ENCODE measurements at regions not wholly inside any gene's neighbourhood (a gene's known extent, or its start where the extent isn't known, plus 50 kb on each side); places are given as distances from the start of the nearest gene placed in this dataset.
A peak's percentile ranks its signal among the peaks of the same experiment; 100 is the strongest.
"Not testable (repeated sequence)": the region's sequence is repeated elsewhere in the genome, so short reads cannot be mapped to it uniquely, and the experiment has no call there.

DNA sequence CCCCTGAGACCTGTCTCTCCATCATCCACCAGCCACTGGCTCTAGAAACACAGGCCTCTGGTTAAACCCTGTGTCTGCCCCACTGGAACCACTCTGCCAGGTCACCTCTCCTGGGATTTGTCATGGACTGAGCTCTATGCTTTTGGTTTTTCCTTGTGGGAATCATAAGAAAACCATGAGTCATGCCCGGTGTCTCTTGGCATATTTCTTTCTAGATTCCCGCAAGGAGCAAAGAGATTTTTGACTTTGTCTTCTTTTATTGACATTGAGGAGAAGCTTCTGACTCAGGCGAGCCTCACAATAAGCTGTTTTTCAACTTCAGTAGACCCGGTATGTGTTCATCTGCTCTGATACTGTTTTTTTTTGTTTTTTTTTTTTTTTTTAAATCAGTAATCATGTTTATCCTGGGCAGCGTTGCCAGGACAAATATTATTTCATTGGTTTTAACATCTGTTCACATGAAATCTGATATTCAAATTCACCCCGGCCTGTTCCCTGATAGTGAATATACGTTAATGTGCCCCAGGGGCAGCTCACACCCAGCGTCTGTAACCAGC is 207.1 kb downstream of the ACKR3 start:
- no peak for DNase-seq (ENCODE audit: low spot score)
- in situ Hi-C loops (cut with HindIII; ENCODE audit: low sequenced_read_pairs): no loop called here

DNA sequence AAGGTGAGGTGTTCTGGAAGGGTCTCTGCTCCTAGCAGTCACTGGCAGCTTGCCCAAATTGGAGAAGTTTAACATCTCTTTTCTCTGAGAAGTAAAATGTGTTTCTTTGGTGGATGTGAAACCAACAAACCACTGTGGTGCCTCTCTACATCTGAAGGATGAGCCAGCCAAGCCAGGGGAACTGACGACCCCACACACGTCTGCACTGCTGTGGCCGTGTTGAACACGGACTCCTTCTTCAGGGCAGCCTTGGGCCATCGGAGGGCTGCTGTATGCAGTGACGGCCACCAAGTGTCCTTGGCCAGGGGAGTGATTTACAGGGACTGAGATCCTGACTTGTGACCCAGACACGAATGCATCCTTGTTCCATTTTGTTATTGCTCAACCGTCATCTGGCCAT is 207.8 kb downstream of the ACKR3 start:
- no peak for DNase-seq (ENCODE audit: low spot score)
- in situ Hi-C loops (cut with HindIII; ENCODE audit: low sequenced_read_pairs): no loop called here

DNA sequence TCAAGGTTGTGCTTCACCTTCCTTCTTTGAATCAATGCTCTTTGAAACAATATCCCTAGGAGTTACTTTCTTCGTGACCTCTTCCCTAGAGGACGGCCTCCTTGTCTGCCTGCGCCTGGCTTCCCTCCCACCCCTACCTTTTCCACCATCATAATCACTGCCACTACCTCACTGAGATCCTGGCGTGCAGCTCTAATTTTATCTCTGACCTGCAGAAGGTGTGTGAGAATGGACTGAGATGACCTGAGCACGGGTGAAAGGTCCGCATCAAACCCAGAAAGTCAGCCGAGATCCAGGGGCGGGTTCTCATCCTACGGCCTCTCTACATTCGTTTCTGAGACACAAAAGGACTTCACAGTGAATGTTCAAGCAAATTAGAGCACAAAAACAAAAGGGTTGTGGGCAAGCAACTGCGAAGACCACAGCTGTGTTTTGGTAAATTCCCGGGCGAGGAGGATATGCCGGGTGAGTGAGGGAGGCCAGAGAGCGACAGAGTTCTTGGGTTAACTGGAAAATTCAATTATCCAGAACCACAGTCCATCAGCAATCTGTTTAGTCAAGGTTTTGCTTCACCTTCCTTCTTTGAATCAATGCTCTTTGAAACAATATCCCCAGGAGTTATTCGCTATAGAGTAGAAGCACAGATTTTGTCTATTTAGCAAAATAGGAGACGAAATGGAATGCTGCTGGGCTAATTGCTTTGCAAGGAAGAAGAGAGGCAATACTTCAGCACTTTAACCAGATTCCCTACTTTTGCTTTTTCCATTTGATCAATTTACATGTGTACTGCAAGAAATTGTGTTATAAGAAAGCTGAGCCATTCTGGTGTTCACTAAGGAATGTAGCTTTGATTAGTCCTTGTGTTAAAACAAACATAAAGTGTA is 212.6 kb downstream of the ACKR3 start:
- in situ Hi-C loops (cut with HindIII; ENCODE audit: low sequenced_read_pairs): no loop called here

DNA sequence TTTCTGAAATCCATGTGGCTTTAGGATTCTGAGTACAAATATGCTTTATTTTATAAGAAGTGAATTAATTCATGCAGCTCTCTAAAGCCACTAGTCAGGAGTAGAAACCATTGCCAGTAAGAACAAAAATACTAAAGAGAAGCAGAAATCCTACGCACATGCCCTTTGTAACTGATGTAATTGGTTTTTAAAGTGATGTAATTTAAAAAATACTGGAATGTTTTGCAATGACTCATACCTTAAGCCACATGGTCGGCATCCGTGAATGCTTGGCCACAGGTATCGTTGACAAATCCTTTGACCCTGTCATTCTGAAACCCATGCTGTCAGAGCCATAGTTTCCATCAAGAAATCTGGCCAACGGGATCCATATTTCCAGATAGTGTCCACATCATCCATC is 213.3 kb downstream of the ACKR3 start:
- in situ Hi-C loops (cut with HindIII; ENCODE audit: low sequenced_read_pairs): no loop called here
- no peak for DNase-seq (ENCODE audit: low spot score)

More for the DNA sequence above, 212.6 kb downstream of the ACKR3 start:
- no peak for DNase-seq (ENCODE audit: low spot score)

DNA sequence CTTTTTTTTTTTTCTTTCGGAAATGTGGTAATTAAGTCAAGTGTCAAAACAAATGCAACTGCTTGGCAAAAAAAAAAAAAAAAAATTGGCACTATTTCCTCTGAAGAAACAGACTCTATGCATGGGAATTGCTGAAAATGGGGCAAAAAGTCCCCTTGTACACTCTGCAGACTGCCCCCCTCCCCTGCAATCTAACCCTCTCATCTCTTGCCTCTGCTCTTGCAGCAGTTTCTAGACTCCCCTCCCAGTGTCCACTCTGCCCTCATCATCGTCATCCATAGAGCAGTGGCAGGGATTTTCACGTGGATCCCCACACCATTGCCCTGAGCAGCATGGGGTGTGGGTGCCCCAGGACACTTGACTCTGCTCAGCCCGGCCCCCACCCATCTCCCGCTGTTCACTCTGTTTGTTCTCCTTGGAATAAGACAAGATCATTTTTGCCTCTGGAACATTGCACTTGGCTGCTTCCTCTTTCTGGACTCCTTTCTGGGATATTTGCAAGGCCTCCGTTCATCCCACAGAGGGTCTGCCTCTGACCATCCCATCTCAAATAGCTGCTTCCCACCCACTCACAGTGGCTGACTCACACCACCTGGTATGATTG is 213.9 kb downstream of the ACKR3 start:
- DNase-seq (ENCODE audit: low spot score): no peak
- in situ Hi-C loops (cut with HindIII; ENCODE audit: low sequenced_read_pairs): no loop called here

DNA sequence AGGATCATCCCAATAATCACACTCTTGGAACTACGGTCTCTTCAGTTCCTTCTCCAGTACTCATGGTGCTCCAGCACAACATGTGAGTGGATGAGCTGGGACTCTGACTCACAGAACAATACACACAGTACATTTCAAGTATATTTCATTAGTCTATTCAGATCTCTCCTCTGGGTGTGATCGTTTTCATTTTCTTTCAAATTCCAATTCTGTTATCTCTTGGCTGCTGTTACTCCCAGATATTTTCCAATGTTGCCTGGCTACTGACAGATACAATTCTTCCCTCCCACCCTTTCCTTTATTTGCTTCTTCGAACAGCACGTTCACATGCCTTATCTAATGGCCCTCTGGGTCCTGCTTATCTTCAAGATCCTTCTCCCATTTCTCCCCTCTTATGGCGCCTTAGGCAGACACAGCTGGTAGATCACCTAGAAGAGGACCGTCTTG is 216.0 kb downstream of the ACKR3 start:
- in situ Hi-C loops (cut with HindIII; ENCODE audit: low sequenced_read_pairs): no loop called here
- no peak for DNase-seq (ENCODE audit: low spot score)

DNA sequence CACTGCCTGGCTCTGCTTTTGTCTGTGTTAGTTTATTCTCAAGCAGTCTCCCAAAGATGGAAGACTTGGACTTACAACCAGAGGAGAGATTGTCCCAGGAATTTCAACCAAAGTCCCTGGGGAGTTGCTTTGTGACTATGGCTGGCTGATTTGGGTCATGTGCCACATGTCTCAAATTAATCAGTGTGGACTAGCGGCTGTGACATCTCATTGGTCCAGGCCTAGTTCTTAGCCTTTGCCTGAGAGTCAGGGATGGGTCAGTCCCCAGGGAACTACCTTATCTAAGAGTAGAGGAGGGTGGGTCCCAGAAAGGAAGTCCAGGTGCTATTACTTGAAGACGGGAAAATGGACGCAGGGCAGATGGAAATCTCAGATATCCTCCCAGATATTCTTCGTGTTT is 217.1 kb downstream of the ACKR3 start:
- in situ Hi-C loops (cut with HindIII; ENCODE audit: low sequenced_read_pairs): no loop called here
- DNase-seq (ENCODE audit: low spot score): no peak

DNA sequence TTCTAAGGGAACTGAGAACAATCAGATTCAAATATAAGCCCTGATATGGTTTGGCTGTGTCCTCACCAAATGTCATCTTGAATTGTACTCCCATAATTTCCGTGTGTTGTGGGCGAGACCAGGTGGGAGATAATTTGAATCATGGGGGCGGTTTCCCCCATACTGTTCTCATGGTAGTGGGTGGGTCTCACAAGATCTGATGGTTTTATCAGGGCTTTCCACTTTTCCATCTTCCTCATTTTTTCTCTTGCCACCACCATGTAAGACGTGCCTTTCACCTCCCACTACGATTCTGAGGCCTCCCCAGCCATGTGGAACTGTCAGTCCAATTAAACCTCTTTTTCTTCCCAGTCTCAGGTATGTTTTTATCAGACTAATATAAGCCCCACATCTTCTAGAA is 217.8 kb downstream of the ACKR3 start:
- in situ Hi-C loops (cut with HindIII; ENCODE audit: low sequenced_read_pairs): not testable (repeated sequence)

DNA sequence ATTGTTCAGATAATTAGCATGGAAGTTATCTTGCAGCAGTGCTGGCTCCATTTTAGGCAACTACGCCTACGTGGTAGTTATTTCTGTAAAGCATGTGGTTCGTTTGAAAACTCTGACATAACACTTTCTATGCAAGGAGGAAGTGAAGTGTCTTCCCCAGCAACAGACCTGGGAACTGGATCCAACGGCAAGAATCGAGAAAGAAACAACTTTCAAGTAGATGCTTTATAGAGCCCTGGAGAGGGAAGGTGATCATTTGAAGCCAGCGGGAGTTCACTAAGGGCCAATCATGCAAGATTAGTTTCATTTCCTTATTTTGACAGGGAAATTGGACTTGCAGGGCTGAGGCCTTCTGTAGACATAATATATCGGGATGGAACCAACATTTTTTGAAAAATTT is 218.3 kb downstream of the ACKR3 start:
- no peak for DNase-seq (ENCODE audit: low spot score)
- in situ Hi-C loops (cut with HindIII; ENCODE audit: low sequenced_read_pairs): no loop called here

More for the DNA sequence above, 217.8 kb downstream of the ACKR3 start:
- DNase-seq (ENCODE audit: low spot score): not testable (repeated sequence)

DNA sequence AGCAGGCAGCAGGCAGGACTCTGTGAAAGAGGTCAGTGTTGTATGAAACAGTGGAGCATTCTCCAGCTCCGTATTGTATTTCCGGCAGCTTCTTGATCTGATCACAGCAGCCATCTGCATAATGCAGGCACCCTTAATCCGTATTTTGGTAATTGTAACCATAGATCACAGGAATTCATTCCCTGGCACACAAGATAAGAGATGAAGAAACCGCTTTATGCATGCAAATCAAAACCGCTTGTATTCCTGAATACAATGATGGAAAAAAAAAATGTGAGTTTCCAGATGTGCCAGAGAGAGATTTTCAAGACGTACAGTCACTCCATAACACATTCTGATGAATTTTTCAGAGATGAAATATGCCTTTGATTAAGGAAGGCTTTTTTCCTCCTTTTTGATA is 221.3 kb downstream of the ACKR3 start:
- DNase-seq (ENCODE audit: low spot score): no peak
- in situ Hi-C loops (cut with HindIII; ENCODE audit: low sequenced_read_pairs): no loop called here

DNA sequence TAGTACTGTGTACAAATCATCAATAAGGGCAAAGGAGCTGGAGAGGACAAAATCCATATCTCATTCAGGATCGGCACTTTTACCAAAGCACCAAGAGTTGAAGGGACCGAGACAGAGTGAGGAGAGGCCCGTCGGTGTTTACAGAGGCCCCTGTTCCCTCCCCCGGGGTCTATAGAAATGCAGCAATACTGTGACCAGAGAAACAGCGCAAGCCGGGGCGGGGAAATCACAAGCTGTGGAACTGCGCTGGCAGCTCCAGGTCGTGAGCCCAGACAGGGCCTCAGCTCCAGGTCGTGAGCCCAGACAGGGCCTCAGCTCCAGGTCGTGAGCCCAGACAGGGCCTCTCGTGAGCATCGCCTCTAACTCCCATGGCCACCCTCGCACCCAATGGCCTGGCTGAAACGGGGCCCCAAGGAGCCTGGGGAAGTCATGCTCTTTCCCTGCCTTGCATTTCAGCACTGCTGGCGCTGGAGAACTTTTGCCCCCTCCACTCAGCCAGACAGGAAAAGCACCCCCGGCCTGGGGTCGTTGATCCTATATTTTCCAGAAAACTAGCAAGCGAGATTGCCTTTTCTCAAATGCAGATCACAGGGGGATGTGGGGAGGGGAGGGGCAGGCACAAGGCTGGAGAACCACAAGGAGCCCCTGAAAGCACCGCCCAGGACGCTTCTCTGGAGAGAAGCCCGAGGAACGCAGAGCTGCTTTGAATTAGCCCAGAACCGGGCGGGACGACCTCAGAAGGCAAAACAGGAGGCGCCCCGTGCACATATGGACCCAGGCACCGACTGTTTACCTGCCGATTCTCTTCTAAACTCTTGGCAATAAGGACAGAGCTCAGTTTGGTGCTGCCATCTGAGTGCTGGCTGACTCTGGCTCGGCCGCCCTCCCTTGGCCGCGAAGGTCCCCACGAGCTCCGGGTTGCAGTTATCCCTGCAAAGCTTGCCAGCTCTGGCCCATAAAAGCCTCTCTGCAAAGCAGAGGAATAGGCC is 223.7 kb downstream of the ACKR3 start:
- in situ Hi-C loops (cut with HindIII; ENCODE audit: low sequenced_read_pairs): no loop called here
- peak; percentile 52 for DNase-seq (ENCODE audit: low spot score)

DNA sequence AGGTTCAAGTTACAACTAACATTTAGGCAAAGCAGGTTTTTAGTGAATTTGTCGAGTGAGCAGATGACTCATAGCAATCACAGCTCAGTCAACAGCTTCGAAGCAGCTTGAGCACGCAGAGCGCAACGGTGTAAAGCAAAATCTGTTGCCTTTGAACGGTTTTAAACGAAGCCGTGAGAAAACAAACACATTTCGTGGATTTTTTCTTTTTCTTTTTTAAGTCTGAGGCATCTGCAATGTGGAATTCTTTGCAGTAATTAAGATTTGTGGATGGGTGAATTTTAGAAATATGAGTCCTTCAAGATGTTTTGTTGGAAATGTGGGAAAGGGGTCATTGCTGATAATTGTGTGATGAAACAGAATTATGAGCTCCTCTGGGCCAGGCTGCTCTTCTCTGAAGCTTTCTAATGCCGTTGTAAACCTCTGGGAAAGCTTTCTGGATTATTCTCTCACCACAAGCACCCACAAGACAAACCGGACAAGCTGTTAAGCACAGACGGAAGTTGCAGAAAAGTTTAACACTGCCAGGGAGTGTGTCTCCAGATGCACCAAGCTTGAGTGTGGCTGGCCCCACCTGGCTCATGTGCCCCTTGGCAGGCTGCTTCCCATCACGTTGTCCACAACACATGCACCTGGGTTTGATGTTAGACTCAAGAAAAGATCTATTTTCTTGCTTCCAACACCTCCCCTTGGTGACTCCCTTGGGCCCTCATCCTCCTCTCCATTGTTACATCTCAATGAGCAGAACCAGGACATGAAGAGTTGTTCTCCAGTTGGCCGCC is 224.7 kb downstream of the ACKR3 start:
- no peak for DNase-seq (ENCODE audit: low spot score)
- in situ Hi-C loops (cut with HindIII; ENCODE audit: low sequenced_read_pairs): no loop called here

DNA sequence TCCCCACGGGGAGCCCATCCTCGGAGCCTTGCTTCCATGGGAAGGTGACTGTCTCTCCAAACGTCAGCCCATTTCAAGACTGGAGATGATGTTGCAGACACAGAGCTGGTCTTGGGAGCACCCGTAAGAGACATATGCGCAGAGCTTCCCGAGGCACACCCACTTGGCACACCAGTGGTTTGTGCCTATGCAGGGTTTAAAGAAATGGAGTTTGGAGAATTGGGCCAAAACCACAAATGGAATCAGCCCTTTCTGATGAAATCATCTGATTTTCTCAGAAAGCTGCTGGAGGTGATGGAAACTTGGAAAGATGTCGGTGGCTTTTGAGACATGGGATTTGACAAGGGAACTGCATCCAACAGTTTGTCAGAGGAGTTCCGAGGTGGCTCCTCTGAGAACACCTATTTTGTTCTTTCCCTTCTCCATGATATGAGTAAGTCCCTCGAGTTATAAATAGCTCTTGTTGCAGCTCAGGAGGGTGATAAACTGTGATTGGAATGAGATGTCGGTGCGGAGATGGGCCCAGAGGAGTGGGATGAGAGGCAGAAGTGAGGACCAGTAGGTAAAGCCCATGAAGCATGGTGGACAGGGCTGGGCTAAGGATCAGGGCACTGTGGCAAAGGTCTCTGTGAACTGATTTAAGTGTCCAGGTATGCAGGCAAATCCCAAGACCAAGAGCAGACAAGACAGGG is 225.7 kb downstream of the ACKR3 start:
- DNase-seq (ENCODE audit: low spot score): no peak
- in situ Hi-C loops (cut with HindIII; ENCODE audit: low sequenced_read_pairs): no loop called here

DNA sequence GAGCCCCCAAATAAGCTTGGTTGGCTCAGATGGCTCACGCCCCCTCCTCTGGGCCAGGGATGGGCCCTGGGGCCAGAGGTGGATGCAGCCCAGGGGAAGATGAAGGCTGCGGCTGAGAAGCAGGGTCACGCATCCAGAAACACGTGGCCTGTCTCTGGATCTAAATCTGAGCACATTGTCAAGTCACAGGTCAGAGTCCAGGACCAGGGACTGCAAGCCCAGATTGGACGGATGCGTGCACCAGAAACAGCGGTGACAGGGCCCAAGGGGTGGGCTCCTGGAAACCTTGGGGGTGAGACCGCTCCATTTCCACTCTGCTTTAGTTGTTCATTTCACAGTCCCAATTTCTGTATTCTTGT is 226.2 kb downstream of the ACKR3 start:
- no peak for DNase-seq (ENCODE audit: low spot score)
- in situ Hi-C loops (cut with HindIII; ENCODE audit: low sequenced_read_pairs): no loop called here

DNA sequence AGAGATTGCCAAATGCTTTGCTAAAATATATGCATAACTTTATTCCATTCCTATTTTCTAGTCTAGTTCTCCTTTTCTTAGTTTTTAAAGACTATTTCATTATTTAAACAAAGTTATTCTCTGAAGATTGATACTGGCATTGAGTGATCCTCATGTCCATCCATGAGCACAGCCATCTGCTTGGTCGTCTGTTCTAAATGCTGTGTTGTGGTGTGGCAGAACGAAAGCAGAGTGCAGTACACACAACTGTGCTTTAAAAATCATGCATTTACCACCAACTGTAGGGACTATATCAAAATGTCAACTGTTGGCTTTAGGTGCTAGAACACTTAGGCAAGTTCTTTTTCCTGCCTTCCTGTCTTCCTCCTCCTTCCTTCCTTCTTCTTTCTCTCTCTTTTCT is 226.6 kb downstream of the ACKR3 start:
- in situ Hi-C loops (cut with HindIII; ENCODE audit: low sequenced_read_pairs): no loop called here

DNA sequence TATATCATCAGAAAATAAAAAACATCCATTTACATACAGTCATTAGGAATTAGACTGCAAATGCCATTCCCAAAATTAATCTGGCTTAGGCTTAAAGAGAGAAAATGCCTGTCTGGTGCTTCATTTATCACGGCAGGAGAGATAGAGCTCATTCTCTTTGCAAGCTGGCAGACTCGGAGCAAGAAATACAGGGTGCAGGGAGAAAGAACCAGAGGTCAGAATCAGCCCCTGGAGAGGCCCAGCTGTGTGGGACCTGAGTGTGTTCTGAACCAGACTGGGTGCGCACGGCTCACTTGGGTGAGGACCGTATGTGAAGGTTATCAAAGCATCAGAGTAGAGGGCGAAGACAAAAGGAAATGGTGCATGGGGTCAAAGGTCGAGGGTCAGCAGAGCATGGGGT is 227.8 kb downstream of the ACKR3 start:
- in situ Hi-C loops (cut with HindIII; ENCODE audit: low sequenced_read_pairs): no loop called here
- no peak for DNase-seq (ENCODE audit: low spot score)

More for the DNA sequence above, 226.6 kb downstream of the ACKR3 start:
- DNase-seq (ENCODE audit: low spot score): no peak

DNA sequence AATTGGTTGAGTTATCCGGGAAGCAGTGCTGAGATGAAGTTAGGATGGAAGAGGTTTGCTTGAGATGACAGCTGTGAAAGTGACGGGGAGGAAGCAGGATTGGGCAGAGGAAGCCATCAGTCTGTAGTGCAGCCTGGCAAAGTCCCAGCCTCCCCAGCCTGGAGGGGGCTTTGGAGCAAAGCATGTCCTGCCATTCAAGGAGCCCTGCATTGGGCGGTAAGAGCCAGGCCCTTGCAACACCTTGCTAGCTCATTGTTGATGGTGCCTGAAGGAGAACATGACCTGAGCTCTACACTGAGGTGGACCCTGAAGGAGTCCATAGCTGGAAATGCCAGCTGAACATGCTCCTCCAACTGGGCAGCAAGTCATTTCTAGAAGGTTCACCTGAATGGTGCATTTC is 228.9 kb downstream of the ACKR3 start:
- in situ Hi-C loops (cut with HindIII; ENCODE audit: low sequenced_read_pairs): no loop called here
- no peak for DNase-seq (ENCODE audit: low spot score)

DNA sequence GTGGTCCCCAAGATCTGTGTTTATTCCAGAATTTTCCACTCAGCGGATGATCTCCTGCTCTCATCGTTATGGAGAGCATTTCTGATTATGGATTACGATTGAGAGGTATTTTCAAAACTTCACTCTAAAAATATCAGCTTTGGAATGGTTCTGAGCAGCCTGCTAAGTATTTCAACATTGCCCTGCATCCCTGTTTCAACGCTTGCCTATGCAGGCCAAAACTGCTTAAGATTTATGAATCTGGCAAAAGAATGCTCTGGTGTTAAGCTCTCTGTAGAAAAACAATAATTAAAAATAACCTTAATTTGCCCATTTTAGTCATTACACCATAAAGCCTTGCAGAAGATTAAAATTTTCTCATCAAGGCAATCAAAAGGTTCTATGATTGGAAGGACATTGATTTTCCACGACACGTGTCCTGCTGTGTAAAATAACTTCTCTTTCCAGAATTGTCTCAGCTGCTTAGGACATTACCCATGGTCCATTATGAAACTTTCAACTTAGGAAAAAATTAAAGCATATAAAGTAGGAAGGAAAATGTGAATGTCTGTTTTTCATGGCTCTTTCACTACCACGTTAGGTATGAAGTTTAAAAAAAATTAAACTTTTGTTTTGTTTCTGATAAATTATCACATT is 229.9 kb downstream of the ACKR3 start:
- in situ Hi-C loops (cut with HindIII; ENCODE audit: low sequenced_read_pairs): no loop called here
- DNase-seq (ENCODE audit: low spot score): no peak

Data from G401 (cell line).